ENCODE measurements at regions not wholly inside any gene's neighbourhood (a gene's known extent, or its start where the extent isn't known, plus 50 kb on each side); places are given as distances from the start of the nearest gene placed in this dataset.

- intact Hi-C loops (cut with DNase I) = no loop called here
- 57 to 91% methylated on average over 1 of the region's 1 CpG for WGBS, 2 donors
- H3K4me1 ChIP-seq = no peaks in the 10 kb centered on the region
- no peak for TF ChIP-seq POLR2AphosphoS5 (IDR thresholded peaks at IDR 0.05)
- no peak for TF ChIP-seq CTCF (IDR thresholded peaks at IDR 0.05)
- no peak for TF ChIP-seq POLR2A (IDR thresholded peaks at IDR 0.05)
- TF ChIP-seq EP300 (IDR thresholded peaks at IDR 0.05) = no peak
- no peak overlapping the region for H3K4me3 ChIP-seq
- no peak for DNase-seq
- no peaks in the 10 kb centered on the region for H3K36me3 ChIP-seq
- H3K27ac ChIP-seq = no peak overlapping the region
- no peaks in the 10 kb centered on the region for H3K27me3 ChIP-seq
- no peaks in the 10 kb centered on the region for H3K9me3 ChIP-seq
Measured at GRCh38 chrX:106454991-106455390, 156.8 kb upstream of the RADX start.

GRCh38 chrX:106457802-106458201 lies 154.0 kb upstream of the RADX start:
- Histone ChIP-seq H3K27ac (no peak overlapping the region), H3K36me3 (no peaks in the 10 kb centered on the region), H3K4me1 (no peaks in the 10 kb centered on the region), H3K4me3 (no peak overlapping the region), H3K9me3 (no peaks in the 10 kb centered on the region), H3K27me3 (no peaks in the 10 kb centered on the region)
- TF ChIP-seq POLR2A (IDR thresholded peaks at IDR 0.05) (no peak), CTCF (IDR thresholded peaks at IDR 0.05) (no peak)
- WGBS, 2 donors = 29 to 62% methylated on average over 1 of the region's 1 CpG
- intact Hi-C loops (cut with DNase I) = no loop called here
- DNase-seq = no peak

GRCh38 chrX:106467422-106467821 lies 144.4 kb upstream of the RADX start:
- no peak overlapping the region for H3K27ac ChIP-seq
- 56 to 67% methylated on average over 15 of the region's 15 CpGs for WGBS, 2 donors
- TF ChIP-seq POLR2A (IDR thresholded peaks at IDR 0.05) = no peak
- no peak for TF ChIP-seq CTCF (IDR thresholded peaks at IDR 0.05)
- no peak for TF ChIP-seq EP300 (IDR thresholded peaks at IDR 0.05)
- TF ChIP-seq POLR2AphosphoS5 (IDR thresholded peaks at IDR 0.05) = no peak
- H3K36me3 ChIP-seq = no peaks in the 10 kb centered on the region
- no peaks in the 10 kb centered on the region for H3K4me1 ChIP-seq
- intact Hi-C loops (cut with DNase I) = no loop called here
- H3K9me3 ChIP-seq = no peaks in the 10 kb centered on the region
- peaks cover 0 to 6% (median 0%) of the 10 kb centered on the region in 3 donors for H3K27me3 ChIP-seq
- DNase-seq = no peak
- H3K4me3 ChIP-seq = no peak overlapping the region

- Histone ChIP-seq H3K27me3 (peaks cover 0 to 6% (median 0%) of the 10 kb centered on the region in 3 donors), H3K4me3 (no peak overlapping the region), H3K9me3 (no peaks in the 10 kb centered on the region), H3K27ac (no peak overlapping the region), H3K4me1 (no peaks in the 10 kb centered on the region), H3K36me3 (no peaks in the 10 kb centered on the region)
- DNase-seq = no peak
- no peak for TF ChIP-seq POLR2AphosphoS5 (IDR thresholded peaks at IDR 0.05)
- TF ChIP-seq POLR2A (IDR thresholded peaks at IDR 0.05) = no peak
- no peak for TF ChIP-seq EP300 (IDR thresholded peaks at IDR 0.05)
- no peak for TF ChIP-seq CTCF (IDR thresholded peaks at IDR 0.05)
- 80% methylated on average over 2 of the region's 2 CpGs for WGBS, 2 donors
- intact Hi-C loops (cut with DNase I) = no loop called here
Measured at GRCh38 chrX:106467943-106468342, 143.8 kb upstream of the RADX start.

GRCh38 chrX:106468433-106468832 lies 143.3 kb upstream of the RADX start:
- no peak overlapping the region for H3K4me3 ChIP-seq
- no peak for DNase-seq
- H3K4me1 ChIP-seq = no peaks in the 10 kb centered on the region
- no peak overlapping the region for H3K27ac ChIP-seq
- H3K36me3 ChIP-seq = no peaks in the 10 kb centered on the region
- H3K9me3 ChIP-seq = no peaks in the 10 kb centered on the region
- TF ChIP-seq POLR2AphosphoS5 (IDR thresholded peaks at IDR 0.05) (no peak), CTCF (IDR thresholded peaks at IDR 0.05) (no peak), POLR2A (IDR thresholded peaks at IDR 0.05) (no peak), EP300 (IDR thresholded peaks at IDR 0.05) (no peak)
- intact Hi-C loops (cut with DNase I) = no loop called here
- peaks cover 0 to 6% (median 0%) of the 10 kb centered on the region in 3 donors for H3K27me3 ChIP-seq
- 95 to 96% methylated on average over 11 of the region's 11 CpGs for WGBS, 2 donors

Data from sigmoid colon (tissue), 6 donors.